ENCODE measurements at regions not wholly inside any gene's neighbourhood (a gene's known extent, or its start where the extent isn't known, plus 50 kb on each side); places are given as distances from the start of the nearest gene placed in this dataset.
"Not testable (repeated sequence)": the region's sequence is repeated elsewhere in the genome, so short reads cannot be mapped to it uniquely, and the experiment has no call there.

GRCh38 chr5:126002222-126002897, 420.8 kb upstream of the GRAMD2B start:
- no peak for DNase-seq

- DNase-seq: no peak
Observed at GRCh38 chr5:126003309-126003708, 419.9 kb upstream of the GRAMD2B start.

GRCh38 chr5:126004636-126005035, 418.6 kb upstream of the GRAMD2B start:
- no peak for DNase-seq

- DNase-seq: no peak
Observed at GRCh38 chr5:126007841-126008240, 415.4 kb upstream of the GRAMD2B start.

GRCh38 chr5:126009566-126009965, 413.6 kb upstream of the GRAMD2B start:
- no peak for DNase-seq

GRCh38 chr5:126011526-126011925, 411.7 kb upstream of the GRAMD2B start:
- DNase-seq: not testable (repeated sequence)

- DNase-seq: no peak
Observed at GRCh38 chr5:126014676-126015075, 408.5 kb upstream of the GRAMD2B start.

- DNase-seq: no peak
Observed at GRCh38 chr5:126015235-126016181, 407.7 kb upstream of the GRAMD2B start.

- no peak for DNase-seq
Observed at GRCh38 chr5:126016256-126016655, 407.0 kb upstream of the GRAMD2B start.

GRCh38 chr5:126017096-126017495, 406.1 kb upstream of the GRAMD2B start:
- DNase-seq: no peak

- DNase-seq: no peak
Observed at GRCh38 chr5:126020770-126021169, 402.4 kb upstream of the GRAMD2B start.

GRCh38 chr5:126023994-126024441, 399.2 kb upstream of the GRAMD2B start:
- DNase-seq: no peak

- DNase-seq: no peak
Observed at GRCh38 chr5:126027149-126027548, 396.1 kb upstream of the GRAMD2B start.

GRCh38 chr5:126027652-126028051, 395.6 kb upstream of the GRAMD2B start:
- DNase-seq: no peak

- no peak for DNase-seq
Observed at GRCh38 chr5:126028336-126028735, 394.9 kb upstream of the GRAMD2B start.

GRCh38 chr5:126029282-126029681, 393.9 kb upstream of the GRAMD2B start:
- DNase-seq: not testable (repeated sequence)

GRCh38 chr5:126030698-126031097, 392.5 kb upstream of the GRAMD2B start:
- no peak for DNase-seq

GRCh38 chr5:126031989-126032716, 391.1 kb upstream of the GRAMD2B start:
- no peak for DNase-seq

- DNase-seq: no peak
Observed at GRCh38 chr5:126043688-126044087, 379.5 kb upstream of the GRAMD2B start.

- DNase-seq: no peak
Observed at GRCh38 chr5:126044111-126044668, 379.0 kb upstream of the GRAMD2B start.

- no peak for DNase-seq
Observed at GRCh38 chr5:126044931-126045565, 378.2 kb upstream of the GRAMD2B start.

- no peak for DNase-seq
Observed at GRCh38 chr5:126046318-126046717, 376.9 kb upstream of the GRAMD2B start.
